ENCODE measurements at regions not wholly inside any gene's neighbourhood (a gene's known extent, or its start where the extent isn't known, plus 50 kb on each side); places are given as distances from the start of the nearest gene placed in this dataset.

DNA sequence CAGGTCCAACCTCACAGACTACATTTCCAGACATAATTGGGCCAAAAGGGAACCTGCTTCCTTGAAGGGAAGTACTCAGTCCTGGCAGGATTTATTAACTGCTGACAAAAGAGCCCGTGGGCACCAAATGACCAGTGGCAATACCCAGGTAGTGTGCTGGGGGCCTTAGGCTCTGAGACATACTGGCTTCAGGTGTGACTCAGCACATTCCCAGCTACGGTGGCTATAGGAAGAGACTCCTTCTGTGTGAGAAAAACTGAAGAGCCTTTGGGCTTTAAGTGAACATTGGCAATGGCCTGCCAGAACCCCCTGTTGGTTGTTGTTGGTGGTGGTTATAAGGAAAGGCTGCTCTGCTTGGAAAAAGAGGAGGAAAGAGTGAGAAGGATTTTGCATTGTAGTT lies 401.8 kb downstream of the KCNJ3 start:
- Mint-ChIP-seq H3K4me3 (no peak overlapping the region), H3K36me3 (ENCODE audit: insufficient read depth in 1 of 3, low read depth in 3 of 3) (peaks cover 8 to 31% (median 19%) of the 10 kb centered on the region in 3 experiments), H3K4me1 (peaks cover 2 to 9% of the 10 kb centered on the region in 2 experiments; a peak in 3 of 4 replicates), H3K27ac (peak overlapping the region in 2 of 3 experiments; percentile 9 to 56; a peak in 3 of 7 replicates), H3K27me3 (ENCODE audit: low read depth) (no peaks in the 10 kb centered on the region), H3K9me3 (peaks cover 25 to 29% of the 10 kb centered on the region in 2 experiments)
- H3K18ac ChIP-seq (ENCODE audit: insufficient read length, low read depth, low read length), result no peak overlapping the region
- no peak overlapping the region for H2BK120ac ChIP-seq (ENCODE audit: low read depth, low read length, poor library complexity, severe bottlenecking)
- H2AFZ ChIP-seq (ENCODE audit: low read length), result no peak overlapping the region
- no CpG with 5 or more reads among the region's 2 CpGs for WGBS (ENCODE audit: extremely low coverage, insufficient read length, low lambda C conversion rate)
- H3K27me3 ChIP-seq (ENCODE audit: insufficient read depth, low read length), result no peaks in the 10 kb centered on the region
- H2BK20ac ChIP-seq (ENCODE audit: low read depth, low read length, poor library complexity, severe bottlenecking), result no peak overlapping the region
- no peaks in the 10 kb centered on the region for H3K79me2 ChIP-seq (ENCODE audit: insufficient read depth, low read length)
- H3K4me1 ChIP-seq (ENCODE audit: insufficient read depth, low read length), result no peaks in the 10 kb centered on the region
- H3K79me1 ChIP-seq (ENCODE audit: insufficient read depth, low read depth, low read length, poor library complexity, severe bottlenecking), result no peaks in the 10 kb centered on the region
- no peak overlapping the region for H3K23ac ChIP-seq (ENCODE audit: insufficient read length, low read depth, low read length)
- H3K27ac ChIP-seq (ENCODE audit: insufficient read length, low read depth, low read length), result no peak overlapping the region
- no peak overlapping the region for H3K9ac ChIP-seq (ENCODE audit: extremely low read depth, insufficient read length, low read length)
- H2BK12ac ChIP-seq (ENCODE audit: insufficient read length, low read depth, low read length), result no peak overlapping the region
- H4K91ac ChIP-seq (ENCODE audit: insufficient read length, low read depth, low read length), result no peak overlapping the region
- no peak overlapping the region for H2AK5ac ChIP-seq (ENCODE audit: insufficient read length, low read length)
- H3T11ph ChIP-seq (ENCODE audit: low read length), result no peak overlapping the region
- DNase-seq, result peak; percentile 42
- no peak overlapping the region for H3K14ac ChIP-seq (ENCODE audit: insufficient read depth, low read length)
- H3K9me3 ChIP-seq (ENCODE audit: control insufficient read depth, low read depth, low read length), result no peaks in the 10 kb centered on the region
- TF ChIP-seq, protein P1, sequence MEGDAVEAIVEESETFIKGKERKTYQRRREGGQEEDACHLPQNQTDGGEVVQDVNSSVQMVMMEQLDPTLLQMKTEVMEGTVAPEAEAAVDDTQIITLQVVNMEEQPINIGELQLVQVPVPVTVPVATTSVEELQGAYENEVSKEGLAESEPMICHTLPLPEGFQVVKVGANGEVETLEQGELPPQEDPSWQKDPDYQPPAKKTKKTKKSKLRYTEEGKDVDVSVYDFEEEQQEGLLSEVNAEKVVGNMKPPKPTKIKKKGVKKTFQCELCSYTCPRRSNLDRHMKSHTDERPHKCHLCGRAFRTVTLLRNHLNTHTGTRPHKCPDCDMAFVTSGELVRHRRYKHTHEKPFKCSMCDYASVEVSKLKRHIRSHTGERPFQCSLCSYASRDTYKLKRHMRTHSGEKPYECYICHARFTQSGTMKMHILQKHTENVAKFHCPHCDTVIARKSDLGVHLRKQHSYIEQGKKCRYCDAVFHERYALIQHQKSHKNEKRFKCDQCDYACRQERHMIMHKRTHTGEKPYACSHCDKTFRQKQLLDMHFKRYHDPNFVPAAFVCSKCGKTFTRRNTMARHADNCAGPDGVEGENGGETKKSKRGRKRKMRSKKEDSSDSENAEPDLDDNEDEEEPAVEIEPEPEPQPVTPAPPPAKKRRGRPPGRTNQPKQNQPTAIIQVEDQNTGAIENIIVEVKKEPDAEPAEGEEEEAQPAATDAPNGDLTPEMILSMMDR (conservative IDR thresholded peaks at IDR 0.05), result no peak
- H2BK15ac ChIP-seq (ENCODE audit: low read depth, low read length), result no peak overlapping the region
- H2BK5ac ChIP-seq (ENCODE audit: insufficient read length, low read length), result no peak overlapping the region
- H3K23me2 ChIP-seq (ENCODE audit: insufficient read length, low read depth, low read length, poor library complexity, severe bottlenecking), result no peaks in the 10 kb centered on the region
- no peak overlapping the region for H3K4ac ChIP-seq (ENCODE audit: low read depth, low read length)
- no peak overlapping the region for H3K4me2 ChIP-seq (ENCODE audit: insufficient read depth, insufficient read length, low read length)
- H4K5ac ChIP-seq (ENCODE audit: insufficient read length, low read depth, low read length), result no peak overlapping the region
- no peak overlapping the region for H3K56ac ChIP-seq (ENCODE audit: insufficient read length, low read depth, low read length)
- H4K20me1 ChIP-seq (ENCODE audit: control insufficient read depth, insufficient read depth, insufficient read length), result no peaks in the 10 kb centered on the region
- no peak overlapping the region for H4K8ac ChIP-seq (replicated peaks; ENCODE audit: insufficient read length, low read depth, low read length)

Data from H9 (cell line).